ENCODE measurements at regions not wholly inside any gene's neighbourhood (a gene's known extent, or its start where the extent isn't known, plus 50 kb on each side); places are given as distances from the start of the nearest gene placed in this dataset.

DNA sequence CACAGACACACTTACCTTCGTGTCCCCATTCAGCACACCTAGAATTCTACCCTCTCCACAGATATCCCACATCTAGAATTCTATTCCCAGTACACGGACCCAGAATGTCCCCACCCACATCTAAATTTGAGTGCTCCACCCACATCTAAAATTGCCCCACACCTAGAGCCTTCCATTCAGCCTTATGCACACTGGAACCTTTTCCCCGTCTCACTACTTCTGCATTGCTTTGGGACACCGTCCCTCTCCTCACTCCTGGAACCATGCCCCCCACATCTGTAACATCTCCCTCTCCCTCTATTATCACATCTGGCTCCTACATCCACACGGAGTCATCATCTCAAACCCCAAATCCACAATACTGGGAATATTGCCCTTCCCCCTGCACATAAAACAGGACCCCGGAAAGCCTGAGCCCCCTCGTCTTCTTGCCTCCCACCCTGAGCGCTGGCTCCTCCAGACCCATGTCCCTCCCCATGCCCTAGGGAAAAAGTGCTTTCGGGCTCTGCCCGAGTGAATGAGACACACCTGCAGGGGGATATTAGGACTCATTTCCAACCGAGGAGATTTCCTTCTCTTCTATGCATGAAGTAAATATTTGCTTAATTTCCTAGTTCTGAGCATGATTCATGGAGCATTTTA is 125.8 kb upstream of the UNC5B start:
- no peak for TF ChIP-seq POLR2AphosphoS5 (IDR thresholded peaks at IDR 0.05)
- TF ChIP-seq, protein P1, sequence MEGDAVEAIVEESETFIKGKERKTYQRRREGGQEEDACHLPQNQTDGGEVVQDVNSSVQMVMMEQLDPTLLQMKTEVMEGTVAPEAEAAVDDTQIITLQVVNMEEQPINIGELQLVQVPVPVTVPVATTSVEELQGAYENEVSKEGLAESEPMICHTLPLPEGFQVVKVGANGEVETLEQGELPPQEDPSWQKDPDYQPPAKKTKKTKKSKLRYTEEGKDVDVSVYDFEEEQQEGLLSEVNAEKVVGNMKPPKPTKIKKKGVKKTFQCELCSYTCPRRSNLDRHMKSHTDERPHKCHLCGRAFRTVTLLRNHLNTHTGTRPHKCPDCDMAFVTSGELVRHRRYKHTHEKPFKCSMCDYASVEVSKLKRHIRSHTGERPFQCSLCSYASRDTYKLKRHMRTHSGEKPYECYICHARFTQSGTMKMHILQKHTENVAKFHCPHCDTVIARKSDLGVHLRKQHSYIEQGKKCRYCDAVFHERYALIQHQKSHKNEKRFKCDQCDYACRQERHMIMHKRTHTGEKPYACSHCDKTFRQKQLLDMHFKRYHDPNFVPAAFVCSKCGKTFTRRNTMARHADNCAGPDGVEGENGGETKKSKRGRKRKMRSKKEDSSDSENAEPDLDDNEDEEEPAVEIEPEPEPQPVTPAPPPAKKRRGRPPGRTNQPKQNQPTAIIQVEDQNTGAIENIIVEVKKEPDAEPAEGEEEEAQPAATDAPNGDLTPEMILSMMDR (IDR thresholded peaks at IDR 0.05) = no peak
